B cell (primary cell): ENCODE measurements at regions not wholly inside any gene's neighbourhood (a gene's known extent, or its start where the extent isn't known, plus 50 kb on each side); places are given as distances from the start of the nearest gene placed in this dataset.

Experiments used
- ATAC-seq: fragments of 200-7000 bp; cut with Tn5 transposase; one replicate; pipeline ENCODE4 v1.10.0; 2021; ENCODE audit warnings: low read depth, mild to moderate bottlenecking, moderate number of reproducible peaks, moderate library complexity
- CTCF ChIA-PET: fragments of 350-600 bp; sonication (Branson Sonifier 250); formaldehyde crosslinking; loops from one replicate; lab custom pipeline; 2021; ENCODE audit warnings: antibody characterized with exemption, inconsistent platforms; lab: Charles Lee
- POLR2A ChIA-PET: fragments of 350-600 bp; sonication (Branson Sonifier 250); formaldehyde crosslinking; loops from one replicate; lab custom pipeline; 2021; ENCODE audit warnings: antibody characterized with exemption; lab: Charles Lee
- DNase-seq: peaks from one replicate; pipeline ENCODE4 v3.0.0; 2013
- H2AFZ ChIP-seq: 2 replicates; pipeline ENCODE4 v1.6.1; 2012; ENCODE audit warnings: mild to moderate bottlenecking, low read depth, low read length; ENCODE audit not compliant: insufficient read depth, poor library complexity, severe bottlenecking
- H3K27ac ChIP-seq, 2 donors: 1 replicate in 1 of 2; 2 replicates in 1 of 2; pipeline ENCODE4 v1.5.1; 2012 to 2013; ENCODE audit warnings: low read length in 2 of 2, mild to moderate bottlenecking in 2 of 2, moderate library complexity in 1 of 2
- H3K27me3 ChIP-seq, 4 experiments: fragments of 200-600 bp in 1 of 4; sonication (generic) in 1 of 4; replicated peaks in 1 of 4; 1 replicate in 2 of 4; 2 replicates in 2 of 4; pipeline versions ENCODE4 v1.6.1 to v1.7.0; 2013 to 2016; ENCODE audit warnings: low read length in 3 of 4, mild to moderate bottlenecking in 2 of 4, mixed read lengths in 1 of 4, moderate library complexity in 1 of 4; ENCODE audit not compliant: insufficient read depth in 4 of 4, control insufficient read depth in 3 of 4; ENCODE audit errors: control extremely low read depth in 1 of 4
- H3K36me3 ChIP-seq, 2 experiments: replicated peaks in 1 of 2; 1 replicate in 1 of 2; 2 replicates in 1 of 2; pipeline versions ENCODE4 v1.6.1 to v1.7.1; 2013; ENCODE audit warnings: low read length in 1 of 2; ENCODE audit not compliant: insufficient read depth in 2 of 2, control insufficient read depth in 1 of 2; ENCODE audit errors: control extremely low read depth in 1 of 2, extremely low read depth in 1 of 2
- H3K4me1 ChIP-seq, 2 donors: fragments of 200-600 bp in 1 of 2; sonication (generic) in 1 of 2; 1 replicate in 1 of 2; 2 replicates in 1 of 2; pipeline versions ENCODE4 v1.5.1 to v1.6.1; 2013 to 2017; ENCODE audit warnings: low read length in 2 of 2; ENCODE audit not compliant: control insufficient read depth in 2 of 2, insufficient read depth in 2 of 2
- H3K4me2 ChIP-seq: replicated peaks from 2 replicates; pipeline ENCODE3; 2012; ENCODE audit warnings: mild to moderate bottlenecking, low read depth, low read length; ENCODE audit not compliant: poor library complexity, severe bottlenecking
- H3K4me3 ChIP-seq, 5 experiments: fragments of 200-600 bp in 1 of 5; sonication (generic) in 1 of 5; 1 replicate in 3 of 5; 2 replicates in 2 of 5; pipeline versions ENCODE4 v1.5.1 to v1.7.0; 2011 to 2016; ENCODE audit warnings: low read length in 4 of 5, mild to moderate bottlenecking in 4 of 5, low read depth in 2 of 5, control low read depth in 1 of 5, moderate library complexity in 1 of 5; ENCODE audit not compliant: insufficient read depth in 1 of 5; ENCODE audit errors: control extremely low read depth in 1 of 5, extremely low read depth in 1 of 5
- H3K79me2 ChIP-seq: fragments of 200-600 bp; sonication (generic); one replicate; pipeline ENCODE4 v1.6.0; 2016; ENCODE audit warnings: low read length; ENCODE audit not compliant: control insufficient read depth, insufficient read depth
- H3K9ac ChIP-seq: fragments of 200-600 bp; sonication (generic); 2 replicates; pipeline ENCODE4 v1.6.1; 2017; ENCODE audit warnings: mild to moderate bottlenecking, low read length, moderate library complexity
- H3K9me3 ChIP-seq, 3 donors: one replicate each; pipeline versions ENCODE4 v1.6.1 to v1.7.1; 2013; ENCODE audit warnings: low read length in 2 of 3; ENCODE audit not compliant: control insufficient read depth in 2 of 3, insufficient read depth in 1 of 3; ENCODE audit errors: control extremely low read depth in 1 of 3
- H4K20me1 ChIP-seq: 2 replicates; pipeline ENCODE4 v1.6.0; 2012; ENCODE audit warnings: mild to moderate bottlenecking, low read length; ENCODE audit not compliant: insufficient read depth, control insufficient read depth, poor library complexity, severe bottlenecking
- H3K27ac Mint-ChIP-seq: one replicate; pipeline ENCODE4 v1.8.0; 2021; ENCODE audit warnings: mixed read lengths
- H3K27me3 Mint-ChIP-seq: one replicate; pipeline ENCODE4 v1.8.0; 2021; ENCODE audit warnings: mixed read lengths
- H3K4me1 Mint-ChIP-seq: one replicate; pipeline ENCODE4 v1.8.0; 2021; ENCODE audit warnings: mixed read lengths
- H3K4me3 Mint-ChIP-seq: one replicate; pipeline ENCODE4 v1.8.0; 2021; ENCODE audit warnings: mixed read lengths
- H3K9me3 Mint-ChIP-seq: one replicate; pipeline ENCODE4 v1.8.0; 2022; ENCODE audit warnings: mixed read lengths; ENCODE audit not compliant: insufficient read depth
- CTCF ChIP-seq: fragments of 200-600 bp; IDR thresholded peaks from one replicate; pipeline ENCODE4 v1.8.0; 2022; ENCODE audit warnings: antibody characterized with exemption, mild to moderate bottlenecking
- EZH2 ChIP-seq: IDR thresholded peaks from 2 replicates; pipeline ENCODE4 v1.6.1; 2012; ENCODE audit warnings: borderline replicate concordance, low read depth, mild to moderate bottlenecking, moderate library complexity, low read length; ENCODE audit not compliant: insufficient read depth, poor library complexity, severe bottlenecking
- WGBS: methylation state at CpG from one replicate; pipeline ENCODE4 v1.1.5; 2013; ENCODE audit warnings: missing lambda C conversion rate; ENCODE audit not compliant: insufficient coverage; 5-methylcytosine and 5-hydroxymethylcytosine counted together
- intact Hi-C: fragments of 100-400 bp; cut with micrococcal nuclease; formaldehyde crosslinking; loops from one replicate; pipeline ENCODE4 v1.10.0; 2022

GRCh38 chr5:24281818-24282217 lies 363.0 kb downstream of the CDH10 start:
- Histone ChIP-seq H2AFZ (no peak overlapping the region), H3K27ac (no peak overlapping the region), H3K9me3 (peaks cover 0 to 7% (median 0%) of the 10 kb centered on the region in 3 donors), H3K79me2 (no peaks in the 10 kb centered on the region), H3K9ac (no peak overlapping the region), H3K27me3 (no peaks in the 10 kb centered on the region), H3K36me3 (no peaks in the 10 kb centered on the region), H3K4me1 (no peaks in the 10 kb centered on the region), H4K20me1 (no peaks in the 10 kb centered on the region), H3K4me3 (no peak overlapping the region), H3K4me2 (no peak overlapping the region)
- no CpG with 5 or more reads among the region's 1 CpG for WGBS
- ATAC-seq = no peak
- no peak overlapping the region for H3K27ac Mint-ChIP-seq
- no peak for TF ChIP-seq CTCF
- no peak for TF ChIP-seq EZH2
- H3K4me3 Mint-ChIP-seq = no peak overlapping the region
- H3K9me3 Mint-ChIP-seq = no peaks in the 10 kb centered on the region
- ChIA-PET POLR2A (no interaction called here), CTCF (no interaction called here)
- H3K4me1 Mint-ChIP-seq = no peaks in the 10 kb centered on the region
- intact Hi-C loops = no loop called here
- DNase-seq = no peak
- H3K27me3 Mint-ChIP-seq = no peaks in the 10 kb centered on the region

GRCh38 chr5:24289582-24290335 lies 355.0 kb downstream of the CDH10 start:
- no peak for ATAC-seq
- no peaks in the 10 kb centered on the region for H3K9me3 Mint-ChIP-seq
- Histone ChIP-seq H4K20me1 (no peaks in the 10 kb centered on the region), H3K4me2 (no peak overlapping the region), H3K27ac (no peak overlapping the region), H3K27me3 (no peaks in the 10 kb centered on the region), H3K9ac (no peak overlapping the region), H3K4me1 (no peaks in the 10 kb centered on the region), H3K9me3 (peaks cover 0 to 3% (median 0%) of the 10 kb centered on the region in 3 donors), H3K4me3 (no peak overlapping the region), H3K79me2 (no peaks in the 10 kb centered on the region), H3K36me3 (no peaks in the 10 kb centered on the region), H2AFZ (no peak overlapping the region)
- no peak for DNase-seq
- intact Hi-C loops = no loop called here
- ChIA-PET POLR2A (no interaction called here), CTCF (no interaction called here)
- no CpG with 5 or more reads among the region's 2 CpGs for WGBS
- H3K27ac Mint-ChIP-seq = no peak overlapping the region
- no peak overlapping the region for H3K4me3 Mint-ChIP-seq
- H3K4me1 Mint-ChIP-seq = no peaks in the 10 kb centered on the region
- TF ChIP-seq CTCF (no peak), EZH2 (no peak)
- no peaks in the 10 kb centered on the region for H3K27me3 Mint-ChIP-seq
